Calu3 (cell line): ENCODE measurements at regions not wholly inside any gene's neighbourhood (a gene's known extent, or its start where the extent isn't known, plus 50 kb on each side); places are given as distances from the start of the nearest gene placed in this dataset.
"Not testable (repeated sequence)": the region's sequence is repeated elsewhere in the genome, so short reads cannot be mapped to it uniquely, and the experiment has no call there.

Source experiments
- BruUV-seq: library from RNA; stranded (reverse); fragments of 400-500 nt; replicated peaks from 2 replicates; lab custom pipeline; 2021; lab: Mats Ljungman, UMichigan
- CTCF ChIA-PET: fragments of 300-600 bp; sonication (Branson Sonifier 250); formaldehyde crosslinking; loops from one replicate; lab custom pipeline; 2022; ENCODE audit warnings: antibody characterized with exemption; lab: Charles Lee
- DNase-seq: peaks from one replicate; pipeline ENCODE4 v3.0.0; 2022
- H3K27ac Mint-ChIP-seq: one replicate; pipeline ENCODE4 v1.8.0; 2022; ENCODE audit warnings: mixed read lengths; ENCODE audit not compliant: unreplicated experiment
- H3K27me3 Mint-ChIP-seq: one replicate; pipeline ENCODE4 v1.8.0; 2022; ENCODE audit warnings: mixed read lengths; ENCODE audit not compliant: unreplicated experiment
- H3K36me3 Mint-ChIP-seq: one replicate; pipeline ENCODE4 v1.8.0; 2022; ENCODE audit warnings: mild to moderate bottlenecking, moderate library complexity, mixed read lengths; ENCODE audit not compliant: insufficient read depth, unreplicated experiment
- H3K4me1 Mint-ChIP-seq: one replicate; pipeline ENCODE4 v1.8.0; 2022; ENCODE audit warnings: mild to moderate bottlenecking, low read depth, mixed read lengths; ENCODE audit not compliant: unreplicated experiment
- H3K4me3 Mint-ChIP-seq: one replicate; pipeline ENCODE4 v1.8.0; 2022; ENCODE audit warnings: mild to moderate bottlenecking, low read depth, moderate library complexity, mixed read lengths; ENCODE audit not compliant: unreplicated experiment
- H3K9me3 Mint-ChIP-seq: one replicate; pipeline ENCODE4 v1.8.0; 2022; ENCODE audit warnings: low read depth, mixed read lengths; ENCODE audit not compliant: unreplicated experiment
- CTCF ChIP-seq: fragments of 200-600 bp; IDR thresholded peaks from one replicate; pipeline ENCODE4 v1.8.0; 2022; ENCODE audit warnings: antibody characterized with exemption; ENCODE audit not compliant: unreplicated experiment
- intact Hi-C: fragments of 100-400 bp; cut with micrococcal nuclease; formaldehyde crosslinking; loops from one replicate; pipeline ENCODE4 v1.10.0; 2022; ENCODE audit not compliant: unreplicated experiment

- H3K27me3 Mint-ChIP-seq: no peaks in the 10 kb centered on the region
- DNase-seq: no peak
- TF ChIP-seq CTCF: no peak
- H3K36me3 Mint-ChIP-seq: no peaks in the 10 kb centered on the region
- CTCF ChIA-PET: no interaction called here
- H3K4me1 Mint-ChIP-seq: no peaks in the 10 kb centered on the region
- no peak overlapping the region for H3K27ac Mint-ChIP-seq
- peaks cover 12% of the 10 kb centered on the region for H3K9me3 Mint-ChIP-seq
- H3K4me3 Mint-ChIP-seq: no peak overlapping the region
- BruUV-seq: no TSS peak
- intact Hi-C loops: no loop called here
Measured at GRCh38 chr10:9452056-9452455, 1397.6 kb downstream of the GATA3 start.

- CTCF ChIA-PET, H3K27ac Mint-ChIP-seq, intact Hi-C loops, H3K4me3 Mint-ChIP-seq, H3K36me3 Mint-ChIP-seq, H3K27me3 Mint-ChIP-seq, BruUV-seq, DNase-seq, H3K9me3 Mint-ChIP-seq, H3K4me1 Mint-ChIP-seq: not testable (repeated sequence)
Measured at GRCh38 chr10:9453871-9454270, 1399.4 kb downstream of the GATA3 start.

GRCh38 chr10:9469663-9470205 is 1415.2 kb downstream of the GATA3 start:
- H3K4me1 Mint-ChIP-seq: no peaks in the 10 kb centered on the region
- H3K27ac Mint-ChIP-seq: no peak overlapping the region
- H3K9me3 Mint-ChIP-seq: peaks cover 3% of the 10 kb centered on the region
- no peak for DNase-seq
- intact Hi-C loops: no loop called here
- CTCF ChIA-PET: no interaction called here
- BruUV-seq: no TSS peak
- no peaks in the 10 kb centered on the region for H3K27me3 Mint-ChIP-seq
- H3K4me3 Mint-ChIP-seq: no peak overlapping the region
- H3K36me3 Mint-ChIP-seq: no peaks in the 10 kb centered on the region
- no peak for TF ChIP-seq CTCF

GRCh38 chr10:9470581-9470980 is 1416.1 kb downstream of the GATA3 start:
- CTCF ChIA-PET: no interaction called here
- TF ChIP-seq CTCF: no peak
- Mint-ChIP-seq H3K4me1 (no peaks in the 10 kb centered on the region), H3K27me3 (no peaks in the 10 kb centered on the region), H3K9me3 (peaks cover 6% of the 10 kb centered on the region), H3K36me3 (no peaks in the 10 kb centered on the region), H3K4me3 (no peak overlapping the region), H3K27ac (no peak overlapping the region)
- intact Hi-C loops: no loop called here
- BruUV-seq: no TSS peak
- DNase-seq: no peak

- Mint-ChIP-seq H3K4me3 (no peak overlapping the region), H3K27ac (no peak overlapping the region), H3K36me3 (no peaks in the 10 kb centered on the region), H3K4me1 (no peaks in the 10 kb centered on the region), H3K9me3 (peaks cover 5% of the 10 kb centered on the region), H3K27me3 (no peaks in the 10 kb centered on the region)
- no peak for TF ChIP-seq CTCF
- DNase-seq: no peak
- no TSS peak for BruUV-seq
- intact Hi-C loops: no loop called here
- CTCF ChIA-PET: no interaction called here
Measured at GRCh38 chr10:9501944-9502343, 1447.5 kb downstream of the GATA3 start.
